Panc1 (cell line): ENCODE measurements at regions not wholly inside any gene's neighbourhood (a gene's known extent, or its start where the extent isn't known, plus 50 kb on each side); places are given as distances from the start of the nearest gene placed in this dataset.

Source experiments
- ATAC-seq: fragments of 200-7000 bp; cut with Tn5 transposase; 2 replicates; pipeline ENCODE4 v1.9.1; 2020; ENCODE audit warnings: mild to moderate bottlenecking, moderate library complexity
- BruUV-seq: library from RNA; stranded (reverse); fragments of 400-500 nt; replicated peaks from 2 replicates; lab custom pipeline; 2021; lab: Mats Ljungman, UMichigan
- CTCF ChIA-PET: fragments of 300-600 bp; sonication (Branson Sonifier 250); formaldehyde crosslinking; loops from one replicate; lab custom pipeline; 2022; ENCODE audit warnings: antibody characterized with exemption; lab: Charles Lee
- POLR2A ChIA-PET: fragments of 300-600 bp; sonication (Branson Sonifier 250); formaldehyde crosslinking; loops from one replicate; lab custom pipeline; 2022; ENCODE audit warnings: antibody characterized with exemption; lab: Charles Lee
- DNase-seq: peaks from one replicate; pipeline ENCODE4 v3.0.0-alpha.2; 2010; ENCODE audit warnings: low read depth, low spot score
- H3K27ac ChIP-seq: 2 replicates; pipeline ENCODE4 v1.5.1; 2011; ENCODE audit warnings: mild to moderate bottlenecking, low read length, inconsistent platforms
- H3K27me3 ChIP-seq: fragments of 200-500 bp; sonication (Bioruptor generic); 2 replicates; pipeline ENCODE4 v1.6.0; 2014; ENCODE audit warnings: low read length, inconsistent platforms; ENCODE audit not compliant: control insufficient read depth, insufficient read depth
- H3K36me3 ChIP-seq: fragments of 200-500 bp; sonication (Bioruptor generic); 2 replicates; pipeline ENCODE4 v1.5.1; 2014; ENCODE audit warnings: inconsistent platforms, mild to moderate bottlenecking, low read length, moderate library complexity; ENCODE audit not compliant: control insufficient read depth, insufficient read depth
- H3K4me1 ChIP-seq: 2 replicates; pipeline ENCODE4 v1.5.1; 2011; ENCODE audit warnings: inconsistent platforms, mild to moderate bottlenecking, low read length, moderate library complexity; ENCODE audit not compliant: control insufficient read depth, insufficient read depth
- H3K4me3 ChIP-seq, 2 experiments: 2 replicates each; pipeline ENCODE4 v1.5.1; 2011 to 2012; ENCODE audit warnings: low read depth in 2 of 2, low read length in 2 of 2, mild to moderate bottlenecking in 2 of 2, inconsistent platforms in 1 of 2, moderate library complexity in 1 of 2
- H3K9me3 ChIP-seq: fragments of 200-500 bp; sonication (Bioruptor generic); 2 replicates; pipeline ENCODE4 v1.5.1; 2014; ENCODE audit warnings: low read depth, mild to moderate bottlenecking, inconsistent platforms, low read length, moderate library complexity; ENCODE audit not compliant: control insufficient read depth, insufficient read depth
- POLR2AphosphoS5 ChIP-seq: IDR thresholded peaks from 2 replicates; pipeline ENCODE4 v1.6.1; 2012; ENCODE audit warnings: mild to moderate bottlenecking, low read depth, low read length, moderate library complexity
- SIN3A ChIP-seq: IDR thresholded peaks from 2 replicates; pipeline ENCODE4 v1.6.1; 2012; ENCODE audit warnings: low read depth, mild to moderate bottlenecking, low read length, moderate library complexity, borderline replicate concordance; ENCODE audit not compliant: insufficient read depth
- TCF7L2 ChIP-seq: IDR thresholded peaks from 2 replicates; pipeline ENCODE4 v1.6.1; 2011; ENCODE audit warnings: mild to moderate bottlenecking, low read depth, low read length, inconsistent platforms
- in situ Hi-C: cut with HindIII; loops from 2 replicates; pipeline ENCODE4 v1.10.0; 2016; ENCODE audit warnings: low sequenced_read_pairs, low pct_unique_long_range_greater_than_20kb
- intact Hi-C: fragments of 100-400 bp; cut with micrococcal nuclease; formaldehyde crosslinking; loops from one replicate; pipeline ENCODE4 v1.10.0; 2022; ENCODE audit not compliant: unreplicated experiment
- TF ChIP-seq, protein P1 (sequence below), 2 experiments: IDR thresholded peaks; 2 replicates each; pipeline ENCODE4 v1.6.1; 2011 to 2012; ENCODE audit warnings: low read depth in 2 of 2, control low read depth in 1 of 2, low read length in 1 of 2, mild to moderate bottlenecking in 1 of 2, moderate library complexity in 1 of 2; ENCODE audit not compliant: insufficient read depth in 1 of 2
- TF ChIP-seq, protein P2 (sequence below): fragments of 450-650 bp; IDR thresholded peaks from 2 replicates; pipeline ENCODE4 v1.5.1; 2017; ENCODE audit warnings: mild to moderate bottlenecking

DNA sequence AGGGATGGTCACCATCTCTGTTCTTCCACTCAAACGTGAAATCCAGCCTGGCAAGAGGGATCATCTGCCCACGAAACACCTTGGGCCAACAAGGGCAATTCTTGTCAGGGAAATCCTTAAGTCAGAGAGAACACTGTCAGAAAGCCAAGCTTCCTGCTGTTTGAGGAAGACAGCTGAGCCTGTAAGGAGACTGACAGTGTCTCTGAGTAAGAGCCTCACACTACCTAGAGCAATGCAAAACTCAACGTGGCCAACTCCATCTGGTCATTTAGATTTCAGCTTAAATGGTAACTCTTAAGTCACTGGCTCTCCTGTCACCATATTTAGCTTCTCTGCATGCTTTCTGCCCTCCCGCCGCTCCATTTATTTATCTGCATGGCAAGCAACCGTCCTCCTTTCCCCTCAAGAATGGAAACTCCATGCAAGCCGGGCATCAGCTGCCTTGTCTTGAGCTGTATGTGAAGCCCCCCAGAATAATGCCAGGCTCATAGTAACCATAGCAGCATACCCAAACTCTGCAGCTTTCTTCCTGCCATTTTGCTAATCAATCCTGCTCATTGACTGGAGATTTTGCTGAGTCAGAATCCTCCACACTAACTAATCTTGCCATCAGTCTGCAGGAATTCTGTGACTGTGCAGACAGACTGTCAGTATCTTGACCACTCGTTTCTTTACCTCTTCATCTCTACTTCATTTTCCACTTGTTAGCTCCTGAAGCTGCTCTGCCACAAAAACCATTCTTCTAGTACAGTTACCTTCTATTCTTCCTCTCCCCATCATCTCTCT, 159.8 kb downstream of the IRS2 start:
- no peak overlapping the region for H3K27ac ChIP-seq
- in situ Hi-C loops = no loop called here
- POLR2A ChIA-PET = no interaction called here

DNA sequence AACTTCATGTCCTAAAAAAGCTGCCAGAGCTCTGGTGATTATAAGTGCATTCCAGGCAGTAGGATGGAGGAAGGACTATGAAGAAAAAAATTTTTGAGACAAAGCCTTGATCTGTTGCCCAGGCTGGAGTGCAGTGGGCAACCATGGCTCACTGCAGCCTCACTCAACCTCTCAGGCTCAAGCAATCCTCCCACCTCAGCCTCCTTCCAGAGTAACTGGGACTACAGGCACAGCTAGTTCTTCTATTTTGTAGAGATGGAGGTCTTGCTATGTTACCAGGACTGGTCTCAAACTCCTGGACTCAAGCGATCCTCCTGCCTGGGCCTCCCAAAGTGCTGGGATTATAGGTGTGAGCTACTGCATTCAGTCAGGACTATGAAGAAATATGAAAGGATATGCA, 161.2 kb downstream of the IRS2 start:
- DNase-seq (no peak), ATAC-seq (no peak)
- POLR2A ChIA-PET = no interaction called here
- in situ Hi-C loops = no loop called here
- CTCF ChIA-PET = no interaction called here
- Histone ChIP-seq H3K9me3 (no peaks in the 10 kb centered on the region), H3K27ac (no peak overlapping the region), H3K4me1 (no peaks in the 10 kb centered on the region), H3K36me3 (no peaks in the 10 kb centered on the region), H3K27me3 (no peaks in the 10 kb centered on the region), H3K4me3 (no peak overlapping the region)
- no TSS peak for BruUV-seq
- intact Hi-C loops = no loop called here
- TF ChIP-seq SIN3A = no peak
- TF ChIP-seq, protein P1, sequence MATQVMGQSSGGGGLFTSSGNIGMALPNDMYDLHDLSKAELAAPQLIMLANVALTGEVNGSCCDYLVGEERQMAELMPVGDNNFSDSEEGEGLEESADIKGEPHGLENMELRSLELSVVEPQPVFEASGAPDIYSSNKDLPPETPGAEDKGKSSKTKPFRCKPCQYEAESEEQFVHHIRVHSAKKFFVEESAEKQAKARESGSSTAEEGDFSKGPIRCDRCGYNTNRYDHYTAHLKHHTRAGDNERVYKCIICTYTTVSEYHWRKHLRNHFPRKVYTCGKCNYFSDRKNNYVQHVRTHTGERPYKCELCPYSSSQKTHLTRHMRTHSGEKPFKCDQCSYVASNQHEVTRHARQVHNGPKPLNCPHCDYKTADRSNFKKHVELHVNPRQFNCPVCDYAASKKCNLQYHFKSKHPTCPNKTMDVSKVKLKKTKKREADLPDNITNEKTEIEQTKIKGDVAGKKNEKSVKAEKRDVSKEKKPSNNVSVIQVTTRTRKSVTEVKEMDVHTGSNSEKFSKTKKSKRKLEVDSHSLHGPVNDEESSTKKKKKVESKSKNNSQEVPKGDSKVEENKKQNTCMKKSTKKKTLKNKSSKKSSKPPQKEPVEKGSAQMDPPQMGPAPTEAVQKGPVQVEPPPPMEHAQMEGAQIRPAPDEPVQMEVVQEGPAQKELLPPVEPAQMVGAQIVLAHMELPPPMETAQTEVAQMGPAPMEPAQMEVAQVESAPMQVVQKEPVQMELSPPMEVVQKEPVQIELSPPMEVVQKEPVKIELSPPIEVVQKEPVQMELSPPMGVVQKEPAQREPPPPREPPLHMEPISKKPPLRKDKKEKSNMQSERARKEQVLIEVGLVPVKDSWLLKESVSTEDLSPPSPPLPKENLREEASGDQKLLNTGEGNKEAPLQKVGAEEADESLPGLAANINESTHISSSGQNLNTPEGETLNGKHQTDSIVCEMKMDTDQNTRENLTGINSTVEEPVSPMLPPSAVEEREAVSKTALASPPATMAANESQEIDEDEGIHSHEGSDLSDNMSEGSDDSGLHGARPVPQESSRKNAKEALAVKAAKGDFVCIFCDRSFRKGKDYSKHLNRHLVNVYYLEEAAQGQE (IDR thresholded peaks at IDR 0.05; ENCODE audit: insufficient read depth in 1 of 2, low read depth in 2 of 2, low read length in 1 of 2) = no peak
- TF ChIP-seq TCF7L2 = no peak

More for the DNA sequence above, 159.8 kb downstream of the IRS2 start:
- no peak for DNase-seq
- intact Hi-C loops = no loop called here
- CTCF ChIA-PET = interaction anchor here (0.6 kb wide), 1 partner anchor 117 kb away, joined by 3 read pairs; no protein-coding TSS in a partner anchor
- Histone ChIP-seq H3K36me3 (no peaks in the 10 kb centered on the region), H3K27me3 (no peaks in the 10 kb centered on the region), H3K9me3 (no peaks in the 10 kb centered on the region), H3K4me1 (no peaks in the 10 kb centered on the region), H3K4me3 (no peak overlapping the region)
- no peak for TF ChIP-seq POLR2AphosphoS5
- no peak for TF ChIP-seq SIN3A
- TF ChIP-seq, protein P2, sequence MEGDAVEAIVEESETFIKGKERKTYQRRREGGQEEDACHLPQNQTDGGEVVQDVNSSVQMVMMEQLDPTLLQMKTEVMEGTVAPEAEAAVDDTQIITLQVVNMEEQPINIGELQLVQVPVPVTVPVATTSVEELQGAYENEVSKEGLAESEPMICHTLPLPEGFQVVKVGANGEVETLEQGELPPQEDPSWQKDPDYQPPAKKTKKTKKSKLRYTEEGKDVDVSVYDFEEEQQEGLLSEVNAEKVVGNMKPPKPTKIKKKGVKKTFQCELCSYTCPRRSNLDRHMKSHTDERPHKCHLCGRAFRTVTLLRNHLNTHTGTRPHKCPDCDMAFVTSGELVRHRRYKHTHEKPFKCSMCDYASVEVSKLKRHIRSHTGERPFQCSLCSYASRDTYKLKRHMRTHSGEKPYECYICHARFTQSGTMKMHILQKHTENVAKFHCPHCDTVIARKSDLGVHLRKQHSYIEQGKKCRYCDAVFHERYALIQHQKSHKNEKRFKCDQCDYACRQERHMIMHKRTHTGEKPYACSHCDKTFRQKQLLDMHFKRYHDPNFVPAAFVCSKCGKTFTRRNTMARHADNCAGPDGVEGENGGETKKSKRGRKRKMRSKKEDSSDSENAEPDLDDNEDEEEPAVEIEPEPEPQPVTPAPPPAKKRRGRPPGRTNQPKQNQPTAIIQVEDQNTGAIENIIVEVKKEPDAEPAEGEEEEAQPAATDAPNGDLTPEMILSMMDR = no peak
- TF ChIP-seq, protein P1 (IDR thresholded peaks at IDR 0.05; ENCODE audit: insufficient read depth in 1 of 2, low read depth in 2 of 2, low read length in 1 of 2) = no peak
- TF ChIP-seq TCF7L2 = no peak
- no TSS peak for BruUV-seq
- ATAC-seq = no peak
